GM23338 (cell line): ENCODE measurements at regions not wholly inside any gene's neighbourhood (a gene's known extent, or its start where the extent isn't known, plus 50 kb on each side); places are given as distances from the start of the nearest gene placed in this dataset.

Experiments
- ATAC-seq: fragments of 200-7000 bp; cut with Tn5 transposase; 3 replicates; pipeline ENCODE4 v1.9.1; 2020
- DNase-seq: peaks from one replicate; pipeline ENCODE4 v3.0.0-alpha.2; 2015; ENCODE audit warnings: low spot score
- H2AFZ ChIP-seq: fragments of 200-600 bp; sonication (generic); 2 replicates; pipeline ENCODE4 v1.8.0; 2016; ENCODE audit warnings: antibody characterized with exemption, mild to moderate bottlenecking, moderate library complexity
- H3F3A ChIP-seq: fragments of 200-600 bp; sonication (generic); replicated peaks from 2 replicates; pipeline ENCODE4 v1.8.0; 2017; ENCODE audit warnings: antibody characterized with exemption, mixed run types, low read depth
- H3K27ac ChIP-seq: fragments of 200-600 bp; sonication (generic); 2 replicates; pipeline ENCODE4 v1.6.1; 2016; ENCODE audit warnings: low read depth
- H3K27me3 ChIP-seq: fragments of 200-600 bp; sonication (generic); 2 replicates; pipeline ENCODE4 v1.8.0; 2016; ENCODE audit warnings: mild to moderate bottlenecking, mixed run types, moderate library complexity; ENCODE audit not compliant: insufficient read depth
- H3K36me3 ChIP-seq: fragments of 200-600 bp; sonication (generic); 2 replicates; pipeline ENCODE4 v1.8.0; 2016; ENCODE audit warnings: mild to moderate bottlenecking; ENCODE audit not compliant: insufficient read depth
- H3K4me1 ChIP-seq: fragments of 200-600 bp; sonication (generic); 2 replicates; pipeline ENCODE4 v1.8.0; 2016; ENCODE audit warnings: mild to moderate bottlenecking, moderate library complexity; ENCODE audit not compliant: insufficient read depth
- H3K4me2 ChIP-seq: fragments of 200-600 bp; sonication (generic); 2 replicates; pipeline ENCODE4 v1.7.1; 2017; ENCODE audit warnings: mixed run types
- H3K4me3 ChIP-seq: fragments of 200-600 bp; sonication (generic); 2 replicates; pipeline ENCODE4 v1.6.1; 2016; ENCODE audit warnings: mixed run types
- H3K79me2 ChIP-seq: fragments of 200-600 bp; sonication (generic); replicated peaks from 2 replicates; pipeline ENCODE4 v1.8.0; 2017; ENCODE audit warnings: mild to moderate bottlenecking; ENCODE audit not compliant: insufficient read depth
- H3K9me2 ChIP-seq: fragments of 200-600 bp; sonication (generic); 2 replicates; pipeline ENCODE4 v1.8.0; 2017; ENCODE audit not compliant: insufficient read depth
- H4K20me1 ChIP-seq: fragments of 200-600 bp; sonication (generic); replicated peaks from 2 replicates; pipeline ENCODE4 v1.8.0; 2017; ENCODE audit warnings: mild to moderate bottlenecking; ENCODE audit not compliant: insufficient read depth
- H3K27ac Mint-ChIP-seq: 2 replicates; pipeline ENCODE4 v1.8.0; 2020; ENCODE audit warnings: inconsistent platforms, mild to moderate bottlenecking, moderate library complexity, mixed read lengths
- H3K27me3 Mint-ChIP-seq: 3 replicates; pipeline ENCODE4 v1.8.0; 2022; ENCODE audit warnings: low read depth, mild to moderate bottlenecking, moderate library complexity, mixed read lengths, inconsistent platforms; ENCODE audit not compliant: insufficient read depth, poor library complexity
- H3K36me3 Mint-ChIP-seq: 3 replicates; pipeline ENCODE4 v1.8.0; 2021; ENCODE audit warnings: low read depth, mild to moderate bottlenecking, inconsistent platforms, moderate library complexity, mixed read lengths
- H3K4me1 Mint-ChIP-seq: 3 replicates; pipeline ENCODE4 v1.8.0; 2020; ENCODE audit warnings: mild to moderate bottlenecking, inconsistent platforms, mixed read lengths
- H3K4me3 Mint-ChIP-seq: 3 replicates; pipeline ENCODE4 v1.8.0; 2021; ENCODE audit warnings: moderate library complexity, mild to moderate bottlenecking, inconsistent platforms, mixed read lengths
- H3K9me3 Mint-ChIP-seq: 3 replicates; pipeline ENCODE4 v1.8.0; 2020; ENCODE audit warnings: moderate library complexity, mild to moderate bottlenecking, inconsistent platforms, mixed read lengths
- CREB1 ChIP-seq: fragments of 250-450 bp; sonication (Bioruptor Pico); IDR thresholded peaks from 2 replicates; pipeline ENCODE4 v1.5.0; 2020; ENCODE audit warnings: low read depth, mild to moderate bottlenecking, moderate library complexity
- CTCF ChIP-seq, 2 experiments: fragments of 200-600 bp in 1 of 2; sonication (generic) in 1 of 2; conservative IDR thresholded peaks; 2 replicates each; pipeline versions ENCODE4 v1.5.1 to v1.6.1; 2016 to 2017; ENCODE audit warnings: antibody characterized with exemption in 2 of 2, low read depth in 2 of 2, mild to moderate bottlenecking in 2 of 2, moderate library complexity in 1 of 2
- ETS1 ChIP-seq: IDR thresholded peaks from 2 replicates; pipeline ENCODE4 v1.6.1; 2016; ENCODE audit warnings: antibody characterized with exemption
- EZH2 ChIP-seq: fragments of 200-600 bp; sonication (generic); IDR thresholded peaks from one replicate; pipeline ENCODE4 v1.8.0; 2017; ENCODE audit warnings: antibody characterized with exemption, mild to moderate bottlenecking, low read depth; ENCODE audit not compliant: unreplicated experiment
- EZH2phosphoT487 ChIP-seq: fragments of 200-600 bp; sonication (generic); IDR thresholded peaks from one replicate; pipeline ENCODE4 v1.8.1; 2018; ENCODE audit warnings: antibody characterized with exemption; ENCODE audit not compliant: unreplicated experiment
- JUNB ChIP-seq: IDR thresholded peaks from one replicate; pipeline ENCODE4 v1.6.1; 2016; ENCODE audit warnings: antibody characterized with exemption; ENCODE audit not compliant: unreplicated experiment
- NANOG ChIP-seq: IDR thresholded peaks from 2 replicates; pipeline ENCODE4 v1.6.1; 2016; ENCODE audit warnings: antibody characterized with exemption, borderline replicate concordance
- POLR2AphosphoS5 ChIP-seq: IDR thresholded peaks from 2 replicates; pipeline ENCODE4 v1.6.1; 2016; ENCODE audit warnings: antibody characterized with exemption, low read depth
- STAT1 ChIP-seq: IDR thresholded peaks from one replicate; pipeline ENCODE4 v1.6.1; 2016; ENCODE audit warnings: antibody characterized with exemption; ENCODE audit not compliant: unreplicated experiment
- ZNF114 ChIP-seq: fragments of 250-450 bp; sonication (Bioruptor Pico); IDR thresholded peaks from 2 replicates; pipeline ENCODE4 v1.5.0; 2020; ENCODE audit warnings: mild to moderate bottlenecking, moderate library complexity
- ZNF331 ChIP-seq: fragments of 250-450 bp; sonication (Bioruptor Pico); IDR thresholded peaks from 2 replicates; pipeline ENCODE4 v1.5.0; 2020; ENCODE audit warnings: low read depth, mild to moderate bottlenecking, moderate library complexity
- TF ChIP-seq, protein P1 (sequence below): fragments of 250-450 bp; sonication (Bioruptor Pico); IDR thresholded peaks from 2 replicates; pipeline ENCODE4 v1.5.0; 2020; ENCODE audit warnings: mild to moderate bottlenecking, moderate library complexity
- TF ChIP-seq, protein P2 (sequence below): IDR thresholded peaks from one replicate; pipeline ENCODE4 v1.6.1; 2018; ENCODE audit warnings: antibody characterized with exemption; ENCODE audit not compliant: unreplicated experiment

- TF ChIP-seq CTCF (conservative IDR thresholded peaks at IDR 0.05; ENCODE audit: low read depth in 2 of 2) (no peak), ZNF114 (CRISPR knock-in tag) (no peak), JUNB (no peak), EZH2phosphoT487 (no peak), NANOG (no peak), ZNF331 (CRISPR knock-in tag) (no peak), POLR2AphosphoS5 (no peak), EZH2 (no peak), ETS1 (no peak), STAT1 (no peak), CREB1 (CRISPR knock-in tag) (no peak)
- TF ChIP-seq, protein P1, sequence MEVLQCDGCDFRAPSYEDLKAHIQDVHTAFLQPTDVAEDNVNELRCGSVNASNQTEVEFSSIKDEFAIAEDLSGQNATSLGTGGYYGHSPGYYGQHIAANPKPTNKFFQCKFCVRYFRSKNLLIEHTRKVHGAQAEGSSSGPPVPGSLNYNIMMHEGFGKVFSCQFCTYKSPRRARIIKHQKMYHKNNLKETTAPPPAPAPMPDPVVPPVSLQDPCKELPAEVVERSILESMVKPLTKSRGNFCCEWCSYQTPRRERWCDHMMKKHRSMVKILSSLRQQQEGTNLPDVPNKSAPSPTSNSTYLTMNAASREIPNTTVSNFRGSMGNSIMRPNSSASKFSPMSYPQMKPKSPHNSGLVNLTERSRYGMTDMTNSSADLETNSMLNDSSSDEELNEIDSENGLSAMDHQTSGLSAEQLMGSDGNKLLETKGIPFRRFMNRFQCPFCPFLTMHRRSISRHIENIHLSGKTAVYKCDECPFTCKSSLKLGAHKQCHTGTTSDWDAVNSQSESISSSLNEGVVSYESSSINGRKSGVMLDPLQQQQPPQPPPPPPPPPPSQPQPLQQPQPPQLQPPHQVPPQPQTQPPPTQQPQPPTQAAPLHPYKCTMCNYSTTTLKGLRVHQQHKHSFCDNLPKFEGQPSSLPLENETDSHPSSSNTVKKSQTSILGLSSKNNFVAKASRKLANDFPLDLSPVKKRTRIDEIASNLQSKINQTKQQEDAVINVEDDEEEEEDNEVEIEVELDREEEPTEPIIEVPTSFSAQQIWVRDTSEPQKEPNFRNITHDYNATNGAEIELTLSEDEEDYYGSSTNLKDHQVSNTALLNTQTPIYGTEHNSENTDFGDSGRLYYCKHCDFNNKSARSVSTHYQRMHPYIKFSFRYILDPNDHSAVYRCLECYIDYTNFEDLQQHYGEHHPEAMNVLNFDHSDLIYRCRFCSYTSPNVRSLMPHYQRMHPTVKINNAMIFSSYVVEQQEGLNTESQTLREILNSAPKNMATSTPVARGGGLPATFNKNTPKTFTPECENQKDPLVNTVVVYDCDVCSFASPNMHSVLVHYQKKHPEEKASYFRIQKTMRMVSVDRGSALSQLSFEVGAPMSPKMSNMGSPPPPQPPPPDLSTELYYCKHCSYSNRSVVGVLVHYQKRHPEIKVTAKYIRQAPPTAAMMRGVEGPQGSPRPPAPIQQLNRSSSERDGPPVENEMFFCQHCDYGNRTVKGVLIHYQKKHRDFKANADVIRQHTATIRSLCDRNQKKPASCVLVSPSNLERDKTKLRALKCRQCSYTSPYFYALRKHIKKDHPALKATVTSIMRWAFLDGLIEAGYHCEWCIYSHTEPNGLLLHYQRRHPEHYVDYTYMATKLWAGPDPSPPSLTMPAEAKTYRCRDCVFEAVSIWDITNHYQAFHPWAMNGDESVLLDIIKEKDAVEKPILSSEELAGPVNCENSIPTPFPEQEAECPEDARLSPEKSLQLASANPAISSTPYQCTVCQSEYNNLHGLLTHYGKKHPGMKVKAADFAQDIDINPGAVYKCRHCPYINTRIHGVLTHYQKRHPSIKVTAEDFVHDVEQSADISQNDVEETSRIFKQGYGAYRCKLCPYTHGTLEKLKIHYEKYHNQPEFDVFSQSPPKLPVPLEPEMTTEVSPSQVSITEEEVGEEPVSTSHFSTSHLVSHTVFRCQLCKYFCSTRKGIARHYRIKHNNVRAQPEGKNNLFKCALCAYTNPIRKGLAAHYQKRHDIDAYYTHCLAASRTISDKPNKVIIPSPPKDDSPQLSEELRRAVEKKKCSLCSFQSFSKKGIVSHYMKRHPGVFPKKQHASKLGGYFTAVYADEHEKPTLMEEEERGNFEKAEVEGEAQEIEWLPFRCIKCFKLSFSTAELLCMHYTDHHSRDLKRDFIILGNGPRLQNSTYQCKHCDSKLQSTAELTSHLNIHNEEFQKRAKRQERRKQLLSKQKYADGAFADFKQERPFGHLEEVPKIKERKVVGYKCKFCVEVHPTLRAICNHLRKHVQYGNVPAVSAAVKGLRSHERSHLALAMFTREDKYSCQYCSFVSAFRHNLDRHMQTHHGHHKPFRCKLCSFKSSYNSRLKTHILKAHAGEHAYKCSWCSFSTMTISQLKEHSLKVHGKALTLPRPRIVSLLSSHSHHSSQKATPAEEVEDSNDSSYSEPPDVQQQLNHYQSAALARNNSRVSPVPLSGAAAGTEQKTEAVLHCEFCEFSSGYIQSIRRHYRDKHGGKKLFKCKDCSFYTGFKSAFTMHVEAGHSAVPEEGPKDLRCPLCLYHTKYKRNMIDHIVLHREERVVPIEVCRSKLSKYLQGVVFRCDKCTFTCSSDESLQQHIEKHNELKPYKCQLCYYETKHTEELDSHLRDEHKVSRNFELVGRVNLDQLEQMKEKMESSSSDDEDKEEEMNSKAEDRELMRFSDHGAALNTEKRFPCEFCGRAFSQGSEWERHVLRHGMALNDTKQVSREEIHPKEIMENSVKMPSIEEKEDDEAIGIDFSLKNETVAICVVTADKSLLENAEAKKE (CRISPR knock-in tag): no peak
- TF ChIP-seq, protein P2, sequence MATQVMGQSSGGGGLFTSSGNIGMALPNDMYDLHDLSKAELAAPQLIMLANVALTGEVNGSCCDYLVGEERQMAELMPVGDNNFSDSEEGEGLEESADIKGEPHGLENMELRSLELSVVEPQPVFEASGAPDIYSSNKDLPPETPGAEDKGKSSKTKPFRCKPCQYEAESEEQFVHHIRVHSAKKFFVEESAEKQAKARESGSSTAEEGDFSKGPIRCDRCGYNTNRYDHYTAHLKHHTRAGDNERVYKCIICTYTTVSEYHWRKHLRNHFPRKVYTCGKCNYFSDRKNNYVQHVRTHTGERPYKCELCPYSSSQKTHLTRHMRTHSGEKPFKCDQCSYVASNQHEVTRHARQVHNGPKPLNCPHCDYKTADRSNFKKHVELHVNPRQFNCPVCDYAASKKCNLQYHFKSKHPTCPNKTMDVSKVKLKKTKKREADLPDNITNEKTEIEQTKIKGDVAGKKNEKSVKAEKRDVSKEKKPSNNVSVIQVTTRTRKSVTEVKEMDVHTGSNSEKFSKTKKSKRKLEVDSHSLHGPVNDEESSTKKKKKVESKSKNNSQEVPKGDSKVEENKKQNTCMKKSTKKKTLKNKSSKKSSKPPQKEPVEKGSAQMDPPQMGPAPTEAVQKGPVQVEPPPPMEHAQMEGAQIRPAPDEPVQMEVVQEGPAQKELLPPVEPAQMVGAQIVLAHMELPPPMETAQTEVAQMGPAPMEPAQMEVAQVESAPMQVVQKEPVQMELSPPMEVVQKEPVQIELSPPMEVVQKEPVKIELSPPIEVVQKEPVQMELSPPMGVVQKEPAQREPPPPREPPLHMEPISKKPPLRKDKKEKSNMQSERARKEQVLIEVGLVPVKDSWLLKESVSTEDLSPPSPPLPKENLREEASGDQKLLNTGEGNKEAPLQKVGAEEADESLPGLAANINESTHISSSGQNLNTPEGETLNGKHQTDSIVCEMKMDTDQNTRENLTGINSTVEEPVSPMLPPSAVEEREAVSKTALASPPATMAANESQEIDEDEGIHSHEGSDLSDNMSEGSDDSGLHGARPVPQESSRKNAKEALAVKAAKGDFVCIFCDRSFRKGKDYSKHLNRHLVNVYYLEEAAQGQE: no peak
- Mint-ChIP-seq H3K4me1 (peaks cover 16% of the 10 kb centered on the region), H3K36me3 (no peaks in the 10 kb centered on the region), H3K27ac (no peak overlapping the region), H3K9me3 (no peaks in the 10 kb centered on the region; the same call in 2 of the 3 replicates), H3K27me3 (no peaks in the 10 kb centered on the region), H3K4me3 (no peak overlapping the region)
- Histone ChIP-seq H2AFZ (no peak overlapping the region), H3K36me3 (no peaks in the 10 kb centered on the region), H3K4me2 (no peak overlapping the region), H3K4me1 (peaks cover 13% of the 10 kb centered on the region), H3K9me2 (no peaks in the 10 kb centered on the region), H3K79me2 (no peaks in the 10 kb centered on the region), H3K27me3 (no peaks in the 10 kb centered on the region), H3F3A (no peaks in the 10 kb centered on the region), H3K27ac (no peak overlapping the region), H3K4me3 (no peak overlapping the region), H4K20me1 (no peaks in the 10 kb centered on the region)
- DNase-seq: no peak
- ATAC-seq: no peak
These were observed 469.5 kb downstream of the DMRTA1 start for GRCh38 chr9:22916148-22916547.
